Gastroesophageal sphincter (tissue), 3 donors: ENCODE measurements at regions not wholly inside any gene's neighbourhood (a gene's known extent, or its start where the extent isn't known, plus 50 kb on each side); places are given as distances from the start of the nearest gene placed in this dataset.

Source experiments
- EP300 ChIP-seq: sonication (generic); formaldehyde crosslinking; IDR thresholded peaks from one replicate; pipeline ENCODE4 v1.6.1; 2017; ENCODE audit warnings: antibody characterized with exemption, mild to moderate bottlenecking
- TF ChIP-seq, protein P1 (sequence below), 4 experiments: fragments of 200-600 bp in 2 of 4; fragments of 450-650 bp in 2 of 4; sonication (generic) in 1 of 4; IDR thresholded peaks; one replicate each; pipeline ENCODE4 v1.5.1; 2017 to 2019; ENCODE audit warnings: antibody characterized with exemption in 4 of 4, mild to moderate bottlenecking in 2 of 4, moderate library complexity in 2 of 4

DNA sequence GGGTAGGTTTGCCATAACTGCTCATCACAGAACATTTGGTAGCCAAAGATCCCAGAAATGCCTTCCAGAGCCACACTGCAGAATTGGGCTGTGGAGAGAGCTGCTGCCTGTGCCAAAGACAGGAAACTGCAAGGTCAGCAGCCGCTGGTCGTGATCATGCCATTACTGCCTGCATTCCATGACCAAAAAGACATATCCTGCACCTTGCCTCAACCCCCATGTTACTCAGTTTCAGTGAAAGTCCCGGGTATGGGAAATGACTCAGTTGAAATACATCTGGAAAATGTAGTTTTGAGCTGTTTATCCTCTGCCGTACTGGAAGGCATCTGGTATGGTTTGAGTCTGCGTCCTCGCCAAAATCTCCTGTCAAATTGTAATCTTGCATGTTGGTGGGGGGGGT lies 161.7 kb downstream of the FCRL5 start:
- no peak for TF ChIP-seq EP300
- TF ChIP-seq, protein P1, sequence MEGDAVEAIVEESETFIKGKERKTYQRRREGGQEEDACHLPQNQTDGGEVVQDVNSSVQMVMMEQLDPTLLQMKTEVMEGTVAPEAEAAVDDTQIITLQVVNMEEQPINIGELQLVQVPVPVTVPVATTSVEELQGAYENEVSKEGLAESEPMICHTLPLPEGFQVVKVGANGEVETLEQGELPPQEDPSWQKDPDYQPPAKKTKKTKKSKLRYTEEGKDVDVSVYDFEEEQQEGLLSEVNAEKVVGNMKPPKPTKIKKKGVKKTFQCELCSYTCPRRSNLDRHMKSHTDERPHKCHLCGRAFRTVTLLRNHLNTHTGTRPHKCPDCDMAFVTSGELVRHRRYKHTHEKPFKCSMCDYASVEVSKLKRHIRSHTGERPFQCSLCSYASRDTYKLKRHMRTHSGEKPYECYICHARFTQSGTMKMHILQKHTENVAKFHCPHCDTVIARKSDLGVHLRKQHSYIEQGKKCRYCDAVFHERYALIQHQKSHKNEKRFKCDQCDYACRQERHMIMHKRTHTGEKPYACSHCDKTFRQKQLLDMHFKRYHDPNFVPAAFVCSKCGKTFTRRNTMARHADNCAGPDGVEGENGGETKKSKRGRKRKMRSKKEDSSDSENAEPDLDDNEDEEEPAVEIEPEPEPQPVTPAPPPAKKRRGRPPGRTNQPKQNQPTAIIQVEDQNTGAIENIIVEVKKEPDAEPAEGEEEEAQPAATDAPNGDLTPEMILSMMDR (IDR thresholded peaks at IDR 0.05): no peak
